Psoas muscle (tissue), 7 donors: ENCODE measurements at regions not wholly inside any gene's neighbourhood (a gene's known extent, or its start where the extent isn't known, plus 50 kb on each side); places are given as distances from the start of the nearest gene placed in this dataset.

ENCODE experiments used
- ATAC-seq, 4 donors: fragments of 200-7000 bp; cut with Tn5 transposase; one replicate each; pipeline ENCODE4 v1.9.1; 2020; ENCODE audit warnings: moderate library complexity in 3 of 4, mild to moderate bottlenecking in 2 of 4
- DNase-seq, 2 donors: peaks; one replicate each; pipeline ENCODE4 v3.0.0-alpha.2; 2020
- H3K27ac ChIP-seq: fragments of 200-600 bp; one replicate; pipeline ENCODE4 v1.8.0; 2022
- H3K27me3 ChIP-seq, 3 donors: fragments of 200-600 bp in 1 of 3; one replicate each; pipeline versions ENCODE4 v1.6.1 to v1.8.0; 2013 to 2022; ENCODE audit warnings: low read length in 2 of 3, mild to moderate bottlenecking in 2 of 3, moderate library complexity in 1 of 3; ENCODE audit not compliant: insufficient read depth in 3 of 3
- H3K36me3 ChIP-seq, 2 donors: fragments of 200-600 bp in 1 of 2; one replicate each; pipeline versions ENCODE4 v1.6.1 to v1.8.0; 2013 to 2022; ENCODE audit warnings: low read depth in 1 of 2, mild to moderate bottlenecking in 1 of 2, moderate library complexity in 1 of 2; ENCODE audit not compliant: insufficient read depth in 1 of 2
- H3K4me1 ChIP-seq: fragments of 200-600 bp; one replicate; pipeline ENCODE4 v1.8.0; 2022
- H3K4me3 ChIP-seq: fragments of 200-600 bp; one replicate; pipeline ENCODE4 v1.8.0; 2022; ENCODE audit warnings: mild to moderate bottlenecking
- H3K9me3 ChIP-seq: fragments of 200-600 bp; one replicate; pipeline ENCODE4 v1.8.0; 2022
- CTCF ChIP-seq: fragments of 200-600 bp; IDR thresholded peaks from one replicate; pipeline ENCODE4 v1.8.0; 2022; ENCODE audit warnings: antibody characterized with exemption
- WGBS, 3 donors: extraction: QIAGEN DNeasy Blood & Tissue Kit; methylation state at CpG; one replicate each; pipeline versions ENCODE4 v1.1.6 to v1.1.7; 2013; 5-methylcytosine and 5-hydroxymethylcytosine counted together
- intact Hi-C, 2 donors: fragments of 100-400 bp; cut with DNase I; formaldehyde crosslinking; loops; one replicate each; pipeline versions ENCODE4 v1.11.0 to v1.14.2; 2022
- donor health status: healthy with polysubstance abuse.
- donor health status: DM: no; HTN: no; CAD: no; lungs with moderate emphysema.
- donor health status: Bipolar disorder and iron deficiency.
- donor health status: healthy.
- donor health status: DM: yes; HTN: yes; CAD: no.
- donor health status: DM: no; HTN: no; CAD: no.
- donor health status: DM: yes; HTN: yes; CAD: no.

- peaks cover 7% of the 10 kb centered on the region for H3K9me3 ChIP-seq
- no peak overlapping the region for H3K4me3 ChIP-seq
- TF ChIP-seq CTCF: no peak
- H3K27me3 ChIP-seq: no peaks in the 10 kb centered on the region
- WGBS, 3 donors: 66 to 69% (median 67%) methylated on average over 5 of the region's 5 CpGs
- intact Hi-C loops: no loop called here
- H3K36me3 ChIP-seq: no peaks in the 10 kb centered on the region
- no peak overlapping the region for H3K27ac ChIP-seq
- ATAC-seq (no peak), DNase-seq (no peak)
- H3K4me1 ChIP-seq: no peaks in the 10 kb centered on the region
These were observed 83.1 kb upstream of the LYZL1 start for GRCh38 chr10:29205787-29206186.

GRCh38 chr10:29208845-29209244, 80.0 kb upstream of the LYZL1 start:
- DNase-seq (no peak), ATAC-seq (no peak)
- TF ChIP-seq CTCF: no peak
- Histone ChIP-seq H3K36me3 (no peaks in the 10 kb centered on the region), H3K4me1 (no peaks in the 10 kb centered on the region), H3K27me3 (no peaks in the 10 kb centered on the region), H3K27ac (no peak overlapping the region), H3K4me3 (no peak overlapping the region), H3K9me3 (peaks cover 7% of the 10 kb centered on the region)
- intact Hi-C loops: no loop called here
- 40 to 61% (median 49%) methylated on average over 2 of the region's 2 CpGs for WGBS, 3 donors

- no peak overlapping the region for H3K27ac ChIP-seq
- TF ChIP-seq CTCF: no peak
- intact Hi-C loops: no loop called here
- no peaks in the 10 kb centered on the region for H3K4me1 ChIP-seq
- DNase-seq (no peak), ATAC-seq (no peak)
- H3K4me3 ChIP-seq: no peak overlapping the region
- no peaks in the 10 kb centered on the region for H3K27me3 ChIP-seq
- H3K9me3 ChIP-seq: peaks cover 7% of the 10 kb centered on the region
- H3K36me3 ChIP-seq: no peaks in the 10 kb centered on the region
These were observed 79.0 kb upstream of the LYZL1 start for GRCh38 chr10:29209830-29210229.

- TF ChIP-seq CTCF: no peak
- DNase-seq (no peak), ATAC-seq (no peak)
- intact Hi-C loops: no loop called here
- Histone ChIP-seq H3K27me3 (no peaks in the 10 kb centered on the region), H3K27ac (no peak overlapping the region), H3K36me3 (no peaks in the 10 kb centered on the region), H3K4me1 (no peaks in the 10 kb centered on the region), H3K4me3 (no peak overlapping the region), H3K9me3 (peaks cover 7% of the 10 kb centered on the region)
- 33 to 47% (median 45%) methylated on average over 2 of the region's 2 CpGs for WGBS, 3 donors
These were observed 78.5 kb upstream of the LYZL1 start for GRCh38 chr10:29210266-29210868.

- TF ChIP-seq CTCF: no peak
- H3K36me3 ChIP-seq: no peaks in the 10 kb centered on the region
- ATAC-seq (no peak), DNase-seq (no peak)
- no peaks in the 10 kb centered on the region for H3K4me1 ChIP-seq
- H3K4me3 ChIP-seq: no peak overlapping the region
- peaks cover 7% of the 10 kb centered on the region for H3K9me3 ChIP-seq
- H3K27me3 ChIP-seq: no peaks in the 10 kb centered on the region
- intact Hi-C loops: no loop called here
- no peak overlapping the region for H3K27ac ChIP-seq
- WGBS, 3 donors: 64 to 83% (median 74%) methylated on average over 3 of the region's 3 CpGs
These were observed 76.3 kb upstream of the LYZL1 start for GRCh38 chr10:29212597-29212996.
